HEK293 (cell line): ENCODE measurements at regions not wholly inside any gene's neighbourhood (a gene's known extent, or its start where the extent isn't known, plus 50 kb on each side); places are given as distances from the start of the nearest gene placed in this dataset.
A peak's percentile ranks its signal among the peaks of the same experiment; 100 is the strongest.
"Not testable (repeated sequence)": the region's sequence is repeated elsewhere in the genome, so short reads cannot be mapped to it uniquely, and the experiment has no call there.

ENCODE experiments used
- CTCF ChIA-PET: fragments of 350-600 bp; formaldehyde crosslinking; extraction: SDS; loops from one replicate; lab custom pipeline; 2021; ENCODE audit warnings: antibody characterized with exemption; lab: Yijun Ruan, JAX
- POLR2A ChIA-PET: fragments of 300-600 bp; formaldehyde crosslinking; extraction: SDS; loops from one replicate; lab custom pipeline; 2020; ENCODE audit warnings: antibody characterized with exemption, inconsistent platforms; lab: Yijun Ruan, JAX
- H3K27ac ChIP-seq: fragments of 200-500 bp; sonication (Bioruptor generic); 2 replicates; pipeline ENCODE4 v1.5.1; 2014; ENCODE audit warnings: low read depth, low read length, control low read depth, inconsistent platforms; ENCODE audit errors: extremely low read depth
- H3K36me3 ChIP-seq, 2 experiments: fragments of 200-500 bp in 1 of 2; sonication (Bioruptor generic) in 1 of 2; 1 replicate in 1 of 2; 2 replicates in 1 of 2; pipeline ENCODE4 v1.5.1; 2014 to 2017; ENCODE audit warnings: inconsistent platforms in 2 of 2, low read length in 2 of 2; ENCODE audit not compliant: control insufficient read depth in 2 of 2, insufficient read depth in 1 of 2
- H3K4me1 ChIP-seq: fragments of 200-500 bp; sonication (Bioruptor generic); 2 replicates; pipeline ENCODE4 v1.5.1; 2014; ENCODE audit warnings: mild to moderate bottlenecking, low read length, inconsistent platforms; ENCODE audit not compliant: control insufficient read depth, insufficient read depth
- H3K4me3 ChIP-seq: 2 replicates; pipeline ENCODE4 v1.5.1; 2011; ENCODE audit warnings: low read depth, mild to moderate bottlenecking, control low read depth, low read length, moderate library complexity
- H3K9me3 ChIP-seq: fragments of 200-500 bp; sonication (Bioruptor generic); 2 replicates; pipeline ENCODE4 v1.5.1; 2014; ENCODE audit warnings: low read depth, low read length, inconsistent platforms; ENCODE audit not compliant: control insufficient read depth, insufficient read depth
- GLI2 ChIP-seq: fragments of 450-650 bp; formaldehyde crosslinking; IDR thresholded peaks from 2 replicates; pipeline ENCODE4; 2017; ENCODE audit warnings: missing biosample characterization, missing genetic modification characterization, low read depth, borderline replicate concordance
- GLI4 ChIP-seq: fragments of 450-650 bp; formaldehyde crosslinking; IDR thresholded peaks from 2 replicates; pipeline ENCODE4 v1.5.1; 2016; ENCODE audit warnings: missing biosample characterization, missing genetic modification characterization
- IKZF3 ChIP-seq: fragments of 450-650 bp; IDR thresholded peaks from 2 replicates; pipeline ENCODE4 v1.5.0; 2018; ENCODE audit warnings: missing biosample characterization, mild to moderate bottlenecking, missing genetic modification characterization, moderate library complexity
- SP7 ChIP-seq: fragments of 450-650 bp; formaldehyde crosslinking; IDR thresholded peaks from 2 replicates; pipeline ENCODE4 v1.5.1; 2016; ENCODE audit warnings: missing biosample characterization, missing genetic modification characterization
- ZBTB48 ChIP-seq: fragments of 450-650 bp; formaldehyde crosslinking; IDR thresholded peaks from 2 replicates; pipeline ENCODE4 v1.5.1; 2016; ENCODE audit warnings: missing biosample characterization, missing genetic modification characterization
- ZIC2 ChIP-seq: fragments of 450-650 bp; formaldehyde crosslinking; IDR thresholded peaks from 2 replicates; pipeline ENCODE4 v1.5.1; 2016; ENCODE audit warnings: missing biosample characterization, missing genetic modification characterization
- ZNF10 ChIP-seq: fragments of 450-650 bp; formaldehyde crosslinking; IDR thresholded peaks from 2 replicates; pipeline ENCODE4 v1.5.1; 2017; ENCODE audit warnings: missing biosample characterization, missing genetic modification characterization
- ZNF114 ChIP-seq: fragments of 450-650 bp; formaldehyde crosslinking; IDR thresholded peaks from 2 replicates; pipeline ENCODE4 v1.5.0; 2017; ENCODE audit warnings: missing biosample characterization, missing genetic modification characterization
- ZNF169 ChIP-seq: fragments of 450-650 bp; formaldehyde crosslinking; IDR thresholded peaks from 2 replicates; pipeline ENCODE4 v1.5.1; 2016; ENCODE audit warnings: missing biosample characterization, missing genetic modification characterization
- ZNF211 ChIP-seq: fragments of 450-650 bp; formaldehyde crosslinking; IDR thresholded peaks from 2 replicates; pipeline ENCODE4 v1.5.1; 2016; ENCODE audit warnings: low read depth, missing biosample characterization, missing genetic modification characterization
- ZNF366 ChIP-seq: fragments of 450-650 bp; formaldehyde crosslinking; conservative IDR thresholded peaks from 2 replicates; pipeline ENCODE4 v1.5.1; 2016; ENCODE audit warnings: missing biosample characterization, missing genetic modification characterization
- ZNF37A ChIP-seq: fragments of 450-650 bp; IDR thresholded peaks from 2 replicates; pipeline ENCODE4 v1.5.1; 2018; ENCODE audit warnings: missing biosample characterization, missing genetic modification characterization
- ZNF501 ChIP-seq: fragments of 450-650 bp; formaldehyde crosslinking; IDR thresholded peaks from 2 replicates; pipeline ENCODE4 v1.5.1; 2016; ENCODE audit warnings: missing biosample characterization, missing genetic modification characterization
- ZNF544 ChIP-seq: fragments of 450-650 bp; formaldehyde crosslinking; IDR thresholded peaks from 2 replicates; pipeline ENCODE4 v1.5.0; 2017; ENCODE audit warnings: missing biosample characterization, missing genetic modification characterization
- ZNF596 ChIP-seq: fragments of 450-650 bp; IDR thresholded peaks from 2 replicates; pipeline ENCODE4 v1.5.0; 2018; ENCODE audit warnings: missing biosample characterization, mild to moderate bottlenecking, missing genetic modification characterization, moderate library complexity
- ZNF654 ChIP-seq: fragments of 450-650 bp; formaldehyde crosslinking; IDR thresholded peaks from 2 replicates; pipeline ENCODE4 v1.5.1; 2016; ENCODE audit warnings: low read depth, missing biosample characterization, missing genetic modification characterization
- ZNF707 ChIP-seq: fragments of 450-650 bp; formaldehyde crosslinking; IDR thresholded peaks from 2 replicates; pipeline ENCODE4 v1.5.1; 2016; ENCODE audit warnings: missing biosample characterization, missing genetic modification characterization
- ZNF830 ChIP-seq: fragments of 450-650 bp; IDR thresholded peaks from 2 replicates; pipeline ENCODE4 v1.5.0; 2018; ENCODE audit warnings: missing biosample characterization, missing genetic modification characterization, low read depth, mild to moderate bottlenecking, moderate library complexity
- ZSCAN30 ChIP-seq: fragments of 450-650 bp; IDR thresholded peaks from 2 replicates; pipeline ENCODE4 v1.5.1; 2018; ENCODE audit warnings: missing biosample characterization, mild to moderate bottlenecking, missing genetic modification characterization, moderate library complexity
- TF ChIP-seq, protein P1 (sequence below): fragments of 450-650 bp; formaldehyde crosslinking; IDR thresholded peaks from 2 replicates; pipeline ENCODE4 v1.5.1; 2016; ENCODE audit warnings: missing biosample characterization, missing genetic modification characterization, low read depth
- TF ChIP-seq, protein P2 (sequence below): fragments of 450-650 bp; formaldehyde crosslinking; IDR thresholded peaks from 2 replicates; pipeline ENCODE4 v1.5.1; 2016; ENCODE audit warnings: missing biosample characterization, missing genetic modification characterization

DNA sequence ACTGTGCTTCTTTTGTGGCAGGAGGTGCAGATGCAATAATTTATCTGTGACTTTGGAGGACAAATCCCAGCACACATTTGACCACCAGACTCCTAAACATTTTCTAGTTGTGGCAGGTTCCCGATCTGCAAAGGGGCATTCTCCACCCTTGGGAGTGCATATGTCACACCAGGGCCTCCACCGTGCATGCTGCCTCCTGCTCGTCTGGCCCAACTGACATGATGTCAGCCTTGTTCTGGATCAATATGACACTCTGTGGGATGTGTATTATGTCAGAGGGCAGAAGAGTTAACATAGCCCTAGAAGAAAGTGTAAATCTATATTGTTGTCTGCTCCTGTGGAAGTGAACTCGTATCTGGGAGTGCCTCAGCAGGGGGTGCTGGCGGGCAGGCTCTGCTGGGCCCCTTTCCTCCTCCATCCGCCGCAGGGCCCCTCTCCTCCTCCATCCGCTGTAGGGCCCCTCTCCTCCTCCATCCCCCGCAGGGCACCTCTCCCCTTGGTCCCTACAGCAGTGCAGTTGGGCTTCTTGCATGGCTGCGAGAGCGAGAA is 97.7 kb upstream of the PPP1R26 start:
- H3K9me3 ChIP-seq: no peaks in the 10 kb centered on the region
- POLR2A ChIA-PET: no interaction called here
- no peak overlapping the region for H3K4me3 ChIP-seq
- H3K4me1 ChIP-seq: no peaks in the 10 kb centered on the region
- CTCF ChIA-PET: no interaction called here
- H3K36me3 ChIP-seq: no peaks in the 10 kb centered on the region
- H3K27ac ChIP-seq: no peak overlapping the region
- no peak for TF ChIP-seq ZNF596
- no peak for TF ChIP-seq GLI4
- no peak for TF ChIP-seq ZNF169 (tag by site-specific recombination)
- no peak for TF ChIP-seq ZNF830 (tag by site-specific recombination)
- peak; percentile 91 for TF ChIP-seq ZIC2 (tag by site-specific recombination)
- TF ChIP-seq, all 188 proteins: peak for 1

DNA sequence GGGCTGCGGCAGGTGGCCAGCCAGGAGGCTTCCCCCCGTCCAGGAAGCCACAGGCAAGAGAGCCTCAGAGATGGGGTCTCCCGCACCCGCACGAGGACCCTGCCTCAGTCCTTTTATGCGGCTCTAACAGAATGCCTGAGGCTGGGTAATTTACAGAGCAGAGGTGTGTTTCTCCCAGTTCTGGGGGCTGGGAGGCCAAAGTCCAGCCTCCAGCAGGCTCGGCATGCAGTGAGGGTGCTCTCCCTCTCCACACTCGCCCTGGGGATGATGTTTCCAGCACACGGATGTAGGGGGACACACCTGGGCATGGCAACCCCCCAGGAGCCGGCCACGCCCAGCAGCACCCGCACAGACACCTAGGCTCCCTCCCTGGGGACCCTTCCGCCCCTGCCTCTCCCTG is 95.4 kb upstream of the PPP1R26 start:
- Histone ChIP-seq H3K4me3 (no peak overlapping the region), H3K36me3 (no peaks in the 10 kb centered on the region), H3K27ac (no peak overlapping the region), H3K4me1 (no peaks in the 10 kb centered on the region), H3K9me3 (no peaks in the 10 kb centered on the region)
- ChIA-PET CTCF (interaction anchor here (1.1 kb wide), 1 partner anchor 29 kb away, joined by 5 read pairs; no protein-coding TSS in a partner anchor), POLR2A (no interaction called here)
- TF ChIP-seq ZNF544 (tag by site-specific recombination) (no peak), ZNF501 (tag by site-specific recombination) (no peak), ZNF114 (tag by site-specific recombination) (no peak), GLI2 (tag by site-specific recombination) (no peak), ZNF707 (tag by site-specific recombination) (no peak), ZNF211 (tag by site-specific recombination) (no peak), ZNF37A (tag by site-specific recombination) (no peak), ZNF10 (no peak), ZBTB48 (no peak), IKZF3 (no peak), ZNF654 (tag by site-specific recombination) (no peak), SP7 (tag by site-specific recombination) (no peak), ZSCAN30 (tag by site-specific recombination) (no peak), ZNF366 (tag by site-specific recombination) (no peak)
- TF ChIP-seq, protein P1, sequence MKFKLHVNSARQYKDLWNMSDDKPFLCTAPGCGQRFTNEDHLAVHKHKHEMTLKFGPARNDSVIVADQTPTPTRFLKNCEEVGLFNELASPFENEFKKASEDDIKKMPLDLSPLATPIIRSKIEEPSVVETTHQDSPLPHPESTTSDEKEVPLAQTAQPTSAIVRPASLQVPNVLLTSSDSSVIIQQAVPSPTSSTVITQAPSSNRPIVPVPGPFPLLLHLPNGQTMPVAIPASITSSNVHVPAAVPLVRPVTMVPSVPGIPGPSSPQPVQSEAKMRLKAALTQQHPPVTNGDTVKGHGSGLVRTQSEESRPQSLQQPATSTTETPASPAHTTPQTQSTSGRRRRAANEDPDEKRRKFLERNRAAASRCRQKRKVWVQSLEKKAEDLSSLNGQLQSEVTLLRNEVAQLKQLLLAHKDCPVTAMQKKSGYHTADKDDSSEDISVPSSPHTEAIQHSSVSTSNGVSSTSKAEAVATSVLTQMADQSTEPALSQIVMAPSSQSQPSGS (tag by site-specific recombination): no peak
- TF ChIP-seq, protein P2, sequence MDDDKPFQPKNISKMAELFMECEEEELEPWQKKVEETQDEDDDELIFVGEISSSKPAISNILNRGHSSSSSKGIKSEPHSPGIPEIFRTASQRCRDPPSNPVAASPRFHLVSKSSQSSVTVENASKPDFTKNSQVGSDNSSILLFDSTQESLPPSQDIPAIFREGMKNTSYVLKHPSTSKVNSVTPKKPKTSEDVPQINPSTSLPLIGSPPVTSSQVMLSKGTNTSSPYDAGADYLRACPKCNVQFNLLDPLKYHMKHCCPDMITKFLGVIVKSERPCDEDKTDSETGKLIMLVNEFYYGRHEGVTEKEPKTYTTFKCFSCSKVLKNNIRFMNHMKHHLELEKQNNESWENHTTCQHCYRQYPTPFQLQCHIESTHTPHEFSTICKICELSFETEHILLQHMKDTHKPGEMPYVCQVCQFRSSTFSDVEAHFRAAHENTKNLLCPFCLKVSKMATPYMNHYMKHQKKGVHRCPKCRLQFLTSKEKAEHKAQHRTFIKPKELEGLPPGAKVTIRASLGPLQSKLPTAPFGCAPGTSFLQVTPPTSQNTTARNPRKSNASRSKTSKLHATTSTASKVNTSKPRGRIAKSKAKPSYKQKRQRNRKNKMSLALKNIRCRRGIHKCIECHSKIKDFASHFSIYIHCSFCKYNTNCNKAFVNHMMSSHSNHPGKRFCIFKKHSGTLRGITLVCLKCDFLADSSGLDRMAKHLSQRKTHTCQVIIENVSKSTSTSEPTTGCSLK (tag by site-specific recombination): no peak

DNA sequence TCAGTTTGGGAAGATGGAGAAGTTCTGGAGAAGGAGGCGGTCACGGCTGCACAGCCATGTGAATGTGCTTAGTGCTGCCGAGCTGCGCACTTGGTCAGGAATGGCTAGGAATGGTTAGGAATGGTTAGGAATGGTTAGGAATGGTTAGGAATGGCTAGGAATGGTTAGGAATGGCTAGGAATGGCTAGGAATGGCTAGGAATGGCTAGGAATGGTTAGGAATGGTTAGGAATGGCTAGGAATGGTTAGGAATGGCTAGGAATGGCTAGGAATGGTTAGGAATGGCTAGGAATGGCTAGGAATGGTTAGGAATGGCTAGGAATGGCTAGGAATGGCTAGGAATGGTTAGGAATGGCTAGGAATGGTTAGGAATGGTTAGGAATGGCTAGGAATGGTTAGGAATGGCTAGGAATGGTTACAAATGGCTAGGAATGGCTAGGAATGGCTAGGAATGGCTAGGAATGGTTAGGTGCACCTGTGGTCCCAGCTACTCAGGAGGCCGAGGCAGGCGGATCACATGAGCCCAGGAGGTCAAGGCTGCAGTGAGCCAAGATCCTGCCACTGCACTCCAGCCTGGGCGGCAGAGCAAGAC is 94.7 kb upstream of the PPP1R26 start:
- H3K4me1 ChIP-seq, POLR2A ChIA-PET, H3K27ac ChIP-seq, H3K36me3 ChIP-seq, H3K9me3 ChIP-seq, H3K4me3 ChIP-seq: not testable (repeated sequence)
- CTCF ChIA-PET: interaction anchor here (1.1 kb wide), 1 partner anchor 28 kb away, joined by 5 read pairs; no protein-coding TSS in a partner anchor
